ENCODE measurements at regions not wholly inside any gene's neighbourhood (a gene's known extent, or its start where the extent isn't known, plus 50 kb on each side); places are given as distances from the start of the nearest gene placed in this dataset.

GRCh38 chr1:201691716-201692554 lies 137.0 kb upstream of the IPO9 start:
- no peak for TF ChIP-seq CTCF (conservative IDR thresholded peaks at IDR 0.05; ENCODE audit: control insufficient read depth, insufficient read depth, low read depth, low read length)

GRCh38 chr1:201692555-201693394 lies 136.2 kb upstream of the IPO9 start:
- no peak for DNase-seq (ENCODE audit: low read depth)
- no peak for TF ChIP-seq CTCF (conservative IDR thresholded peaks at IDR 0.05; ENCODE audit: control insufficient read depth, insufficient read depth, low read depth, low read length)
- H3K4me3 ChIP-seq (ENCODE audit: control insufficient read depth, low read depth, low read length): no peak overlapping the region

More at GRCh38 chr1:201691716-201692554, 137.0 kb upstream of the IPO9 start:
- DNase-seq (ENCODE audit: low read depth): no peak
- no peak overlapping the region for H3K4me3 ChIP-seq (ENCODE audit: control insufficient read depth, low read depth, low read length)

GRCh38 chr1:201693890-201694607 lies 134.9 kb upstream of the IPO9 start:
- TF ChIP-seq CTCF (conservative IDR thresholded peaks at IDR 0.05; ENCODE audit: control insufficient read depth, insufficient read depth, low read depth, low read length): no peak
- no peak overlapping the region for H3K4me3 ChIP-seq (ENCODE audit: control insufficient read depth, low read depth, low read length)
- no peak for DNase-seq (ENCODE audit: low read depth)

GRCh38 chr1:201694608-201695335 lies 134.2 kb upstream of the IPO9 start:
- H3K4me3 ChIP-seq (ENCODE audit: control insufficient read depth, low read depth, low read length): no peak overlapping the region

GRCh38 chr1:201695607-201696006 lies 133.3 kb upstream of the IPO9 start:
- TF ChIP-seq CTCF (conservative IDR thresholded peaks at IDR 0.05; ENCODE audit: control insufficient read depth, insufficient read depth, low read depth, low read length): no peak
- no peak for DNase-seq (ENCODE audit: low read depth)
- H3K4me3 ChIP-seq (ENCODE audit: control insufficient read depth, low read depth, low read length): no peak overlapping the region

More at GRCh38 chr1:201694608-201695335, 134.2 kb upstream of the IPO9 start:
- DNase-seq (ENCODE audit: low read depth): no peak
- no peak for TF ChIP-seq CTCF (conservative IDR thresholded peaks at IDR 0.05; ENCODE audit: control insufficient read depth, insufficient read depth, low read depth, low read length)
